ENCODE measurements at regions not wholly inside any gene's neighbourhood (a gene's known extent, or its start where the extent isn't known, plus 50 kb on each side); places are given as distances from the start of the nearest gene placed in this dataset.

DNA sequence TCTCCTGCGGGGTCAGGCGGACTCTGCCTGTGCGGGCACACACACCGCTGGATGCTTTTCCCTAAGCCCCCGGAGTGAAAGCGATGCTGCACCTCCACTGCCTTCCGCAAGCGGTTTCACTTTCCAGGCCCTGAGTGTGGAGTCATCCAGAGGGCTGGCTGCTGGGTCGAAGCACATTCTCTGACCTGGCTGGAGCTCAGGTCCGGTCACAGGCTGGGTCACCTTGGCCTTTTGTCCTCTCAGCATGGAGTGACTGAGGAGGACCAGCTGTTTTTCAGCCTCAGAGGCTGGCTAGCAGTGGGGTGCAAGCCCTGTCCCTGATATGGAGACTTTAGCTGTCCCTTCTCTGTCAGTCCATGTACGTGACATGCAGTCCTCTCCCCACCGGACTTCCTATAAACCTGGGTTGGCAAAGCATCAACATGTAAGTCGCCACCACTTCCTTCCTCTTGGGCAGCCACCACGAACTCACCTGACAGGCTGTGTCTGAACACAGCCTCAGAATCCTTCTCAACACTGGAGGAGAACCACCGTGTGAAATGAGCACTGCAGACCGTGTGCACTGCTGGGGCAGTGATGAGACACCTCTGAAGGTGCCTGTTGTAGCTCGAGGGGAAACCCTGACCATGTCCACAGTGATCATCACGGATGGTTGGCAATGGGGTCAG lies 51.3 kb downstream of the GADD45G start:
- DNase-seq (ENCODE audit: low spot score), result no peak

DNA sequence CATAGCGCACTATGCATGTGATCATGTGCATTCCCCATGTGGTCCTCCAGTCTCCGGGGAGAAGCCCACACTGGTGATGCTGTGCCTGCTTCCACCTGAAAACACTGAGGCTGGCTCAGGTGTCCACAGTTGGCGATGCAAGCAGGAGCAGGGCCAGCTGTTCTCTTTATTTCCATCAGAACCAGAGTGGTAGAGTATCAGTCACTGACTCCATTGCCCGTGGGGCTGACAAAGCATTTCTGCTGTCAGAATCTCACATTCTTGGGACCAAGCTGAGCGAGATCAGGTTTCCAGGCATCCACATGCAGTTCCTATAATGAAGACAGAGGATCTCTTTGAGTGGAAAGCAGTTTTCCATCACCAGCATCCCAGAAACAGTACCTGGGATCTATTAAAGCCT lies 52.5 kb downstream of the GADD45G start:
- DNase-seq (ENCODE audit: low spot score), result no peak

DNA sequence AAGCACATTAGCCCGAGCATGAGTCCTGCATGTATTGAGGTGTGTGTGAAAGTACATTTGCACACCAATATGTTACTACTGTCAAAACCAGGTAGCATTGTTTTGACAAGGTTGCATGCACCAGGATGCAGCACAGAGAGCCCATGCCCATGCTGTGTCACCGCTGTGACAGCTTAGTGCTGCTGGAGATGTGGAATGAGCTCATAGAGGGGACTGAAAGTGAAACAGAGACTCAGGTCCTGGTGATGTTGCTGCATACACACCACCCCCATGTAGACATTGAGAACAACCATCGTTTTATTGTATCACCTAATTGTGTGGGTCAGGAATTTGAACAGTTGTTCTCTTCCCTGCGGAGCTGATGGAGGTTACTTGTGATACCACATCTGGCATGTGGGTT lies 53.0 kb downstream of the GADD45G start:
- no peak for DNase-seq (ENCODE audit: low spot score)

DNA sequence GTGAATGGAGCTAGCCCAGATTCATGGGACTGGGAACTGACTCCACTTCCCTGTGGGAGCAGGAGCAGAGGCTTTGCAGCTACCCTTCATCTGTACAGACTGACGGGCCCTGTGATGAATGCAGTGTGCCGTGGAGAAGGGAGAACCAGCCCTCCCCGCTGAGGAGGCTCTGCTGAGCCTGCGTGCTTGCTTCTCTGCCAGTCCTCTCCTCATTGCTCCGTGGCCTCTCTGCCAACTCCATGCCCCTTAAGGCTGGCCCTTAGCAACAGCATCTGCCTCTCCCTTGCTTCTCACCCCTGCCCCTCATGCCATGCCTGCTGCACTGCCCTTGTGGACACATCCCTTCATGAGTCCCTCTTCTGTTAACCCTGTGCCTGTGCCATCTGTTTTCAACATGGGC lies 53.6 kb downstream of the GADD45G start:
- DNase-seq (ENCODE audit: low spot score), result no peak

DNA sequence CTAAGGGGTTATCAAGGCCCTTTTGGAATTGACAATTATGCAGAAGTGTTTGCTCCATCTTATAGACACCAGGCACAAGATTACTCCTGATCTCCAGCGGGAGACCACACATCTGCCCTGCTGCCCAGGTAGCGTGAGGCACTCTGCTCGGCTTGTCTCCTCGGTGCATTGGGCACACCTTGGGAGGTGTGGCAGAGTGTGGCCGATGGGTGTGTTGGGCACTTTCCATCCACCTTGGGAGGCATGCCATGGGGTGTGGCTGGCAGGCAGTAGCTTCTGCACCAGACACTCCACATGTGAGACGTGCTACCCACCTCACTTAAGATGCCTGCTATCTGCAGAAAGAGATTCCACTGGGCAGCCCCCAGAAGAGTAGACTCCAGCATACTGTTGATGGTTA lies 54.1 kb downstream of the GADD45G start:
- no peak for DNase-seq (ENCODE audit: low spot score)

DNA sequence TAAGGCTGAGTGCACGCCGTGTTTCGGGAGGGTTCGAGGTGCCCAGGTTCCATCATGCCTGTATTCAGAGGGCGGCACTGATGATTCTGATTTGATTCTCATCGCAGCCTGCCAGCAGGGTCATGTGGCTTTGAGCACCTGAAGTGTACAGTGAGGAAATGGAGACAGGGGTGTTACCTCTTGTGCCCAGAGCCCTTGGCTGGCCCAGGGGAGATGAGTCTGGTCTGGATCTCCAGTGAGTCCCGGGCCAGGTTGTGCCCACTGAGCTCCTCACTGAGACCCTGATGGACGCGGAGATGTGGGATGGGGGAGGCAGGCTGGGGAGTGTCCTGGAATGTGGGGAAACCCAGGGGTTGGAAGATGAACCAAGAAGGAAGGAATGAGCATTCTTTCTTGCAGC lies 54.7 kb downstream of the GADD45G start:
- DNase-seq (ENCODE audit: low spot score), result no peak

DNA sequence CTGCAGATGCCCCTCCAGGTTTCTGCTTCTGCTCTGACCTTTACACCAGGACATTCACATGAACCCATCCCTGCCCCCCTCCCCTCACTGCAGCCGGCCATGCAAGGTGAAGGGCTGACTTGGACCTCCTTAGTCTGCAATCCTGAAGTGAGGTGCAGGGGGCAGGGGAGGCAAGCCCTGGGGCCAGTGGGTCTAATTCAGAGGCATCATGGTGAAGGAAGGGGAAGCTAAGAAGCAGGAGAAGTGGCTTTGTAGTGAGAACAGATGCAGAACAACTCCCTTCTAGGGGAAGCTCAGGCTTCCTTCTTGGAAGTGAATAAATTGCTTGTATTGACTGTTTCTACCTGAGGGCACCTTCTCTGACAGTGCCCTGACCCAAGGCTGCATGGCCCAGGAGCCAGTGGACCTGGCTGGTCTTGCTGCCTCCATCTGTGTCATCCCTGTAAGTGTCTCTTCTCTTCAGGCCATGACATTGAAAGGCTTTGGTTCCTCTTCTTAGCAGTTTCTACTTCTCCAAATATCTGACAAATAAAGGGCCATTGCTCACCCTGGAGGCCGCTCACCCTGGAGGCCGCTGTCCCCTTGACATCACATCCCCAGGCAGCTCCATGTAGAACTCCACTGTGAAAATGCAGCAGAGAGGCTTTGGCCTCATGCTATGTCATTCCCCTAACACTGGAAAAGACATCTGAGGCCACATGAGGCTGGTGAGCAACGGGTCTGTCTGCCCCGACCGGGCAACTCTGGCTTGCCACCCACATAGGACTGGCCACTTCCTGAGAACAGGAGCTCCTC lies 55.3 kb downstream of the GADD45G start:
- DNase-seq (ENCODE audit: low spot score), result no peak

DNA sequence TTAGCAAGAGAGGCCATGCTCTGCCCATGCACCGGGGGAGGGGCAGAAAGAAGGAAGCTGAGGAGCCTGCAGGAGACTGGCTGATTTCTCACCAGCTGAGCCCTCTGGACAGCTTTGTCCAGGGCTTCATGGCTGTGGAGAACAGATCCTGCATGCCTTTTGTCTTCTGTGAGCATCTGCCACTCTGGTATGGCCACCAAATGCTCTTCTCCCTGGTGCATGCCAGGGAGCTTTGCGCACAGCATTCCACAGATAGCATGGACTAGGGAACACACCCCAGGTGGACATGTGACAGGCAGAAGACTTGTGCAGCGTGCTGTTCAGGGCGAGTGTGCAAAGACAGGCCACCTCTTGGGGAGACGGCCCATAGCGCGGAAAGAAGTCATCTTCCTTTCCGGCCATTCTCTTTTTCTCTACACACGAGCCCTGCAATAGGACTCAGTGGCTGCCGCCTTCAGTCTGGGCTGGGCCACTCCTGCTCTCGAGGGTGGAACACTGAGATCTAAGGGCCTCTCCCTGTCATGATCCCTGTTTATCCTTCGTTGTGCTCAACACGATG lies 56.7 kb downstream of the GADD45G start:
- no peak for DNase-seq (ENCODE audit: low spot score)

DNA sequence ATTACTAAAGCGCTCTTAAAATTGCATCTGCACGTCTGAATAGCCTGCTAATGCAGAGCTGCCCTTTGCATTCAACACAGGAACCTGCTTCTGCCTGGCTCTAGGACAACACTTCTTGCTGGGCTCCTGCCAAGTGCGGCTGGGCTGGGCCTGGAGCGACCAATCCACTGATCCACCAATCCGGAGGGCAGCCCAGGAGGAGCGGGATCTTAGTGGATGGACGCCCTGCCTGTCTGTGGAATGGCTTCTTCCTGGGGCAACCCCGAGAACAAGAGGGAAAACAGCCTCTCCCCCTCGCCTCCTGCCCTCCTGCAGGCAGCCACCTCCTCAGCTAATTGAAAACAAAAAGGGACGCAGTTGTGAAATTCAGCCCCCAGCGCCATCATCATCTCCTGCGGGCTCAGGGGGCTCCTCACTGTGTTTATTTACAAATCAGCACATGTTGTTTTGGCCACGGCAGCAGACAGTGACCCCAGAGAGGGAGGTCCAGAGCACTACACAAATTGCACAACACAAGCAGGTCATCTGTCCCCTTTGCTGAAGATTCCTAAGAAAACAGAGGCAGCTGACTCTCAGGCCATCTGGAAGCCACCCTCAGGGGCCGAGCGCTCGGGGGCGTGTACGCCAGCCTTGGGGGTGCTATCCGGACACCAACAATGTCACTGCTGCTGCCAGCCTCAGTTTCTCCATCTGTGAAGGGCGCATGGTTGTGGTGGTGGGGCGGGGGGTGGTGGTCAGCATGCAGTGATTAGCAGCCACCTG lies 57.3 kb downstream of the GADD45G start:
- no peak for DNase-seq (ENCODE audit: low spot score)

DNA sequence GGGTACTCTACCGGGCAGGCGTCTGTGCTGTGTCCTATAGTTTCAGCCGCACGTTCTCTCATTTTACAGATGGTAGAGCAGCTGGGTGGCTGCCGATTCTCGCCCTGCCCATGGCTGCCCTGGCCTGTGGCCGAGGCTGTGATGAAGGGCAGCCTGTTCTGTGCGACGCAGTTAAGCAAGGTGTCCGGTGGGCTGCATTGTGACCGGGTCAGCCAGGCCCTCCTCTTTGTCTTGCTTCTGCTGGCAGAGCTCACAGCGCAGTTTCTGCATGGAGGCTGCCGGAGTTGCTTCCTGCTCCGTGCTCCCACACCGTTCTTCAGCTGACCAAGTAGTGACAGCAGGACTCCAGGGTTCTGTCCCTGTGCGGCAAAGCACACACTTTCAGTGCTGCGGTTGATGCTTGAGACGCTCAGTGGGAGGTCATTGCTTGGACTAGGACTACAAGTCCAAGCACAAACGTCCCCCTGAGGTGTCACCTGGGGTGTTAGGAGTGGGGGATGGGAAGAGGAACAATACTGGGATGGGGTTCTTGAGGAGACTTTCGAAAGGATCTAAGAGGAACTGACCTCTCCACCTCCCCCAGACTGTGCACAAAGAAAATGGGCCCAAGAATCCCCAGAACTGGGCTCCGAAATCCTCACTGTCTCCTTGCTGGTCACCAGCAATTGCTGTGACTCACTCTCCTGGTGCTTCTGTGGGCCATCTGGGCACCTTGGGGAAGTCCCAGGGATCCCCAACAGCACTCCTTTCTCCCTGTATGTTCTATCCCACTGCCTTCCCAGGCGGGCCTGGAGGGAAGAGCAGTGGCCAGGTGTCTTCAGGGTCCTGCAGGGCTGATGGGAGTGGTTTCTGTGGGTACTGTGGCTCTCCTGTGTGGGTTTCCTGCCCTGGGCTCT lies 58.2 kb downstream of the GADD45G start:
- DNase-seq (ENCODE audit: low spot score), result no peak

DNA sequence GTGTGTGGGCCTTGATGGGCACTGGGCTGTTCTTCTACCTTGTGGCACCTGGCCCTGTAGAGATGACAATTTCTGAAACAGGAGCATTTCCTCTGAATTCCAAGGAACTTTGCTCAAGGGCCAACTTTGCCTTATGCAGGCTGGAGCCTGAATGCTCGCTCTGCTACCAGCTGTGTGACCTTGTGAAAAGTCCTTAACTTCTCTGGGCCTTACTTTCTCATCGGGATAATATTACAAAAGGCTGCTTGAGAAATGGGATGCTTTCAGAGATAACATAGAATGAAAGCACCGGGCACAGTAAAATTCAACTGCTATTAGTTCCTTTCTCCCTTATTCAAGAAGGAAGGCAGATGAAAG lies 58.8 kb downstream of the GADD45G start:
- DNase-seq (ENCODE audit: low spot score), result no peak

DNA sequence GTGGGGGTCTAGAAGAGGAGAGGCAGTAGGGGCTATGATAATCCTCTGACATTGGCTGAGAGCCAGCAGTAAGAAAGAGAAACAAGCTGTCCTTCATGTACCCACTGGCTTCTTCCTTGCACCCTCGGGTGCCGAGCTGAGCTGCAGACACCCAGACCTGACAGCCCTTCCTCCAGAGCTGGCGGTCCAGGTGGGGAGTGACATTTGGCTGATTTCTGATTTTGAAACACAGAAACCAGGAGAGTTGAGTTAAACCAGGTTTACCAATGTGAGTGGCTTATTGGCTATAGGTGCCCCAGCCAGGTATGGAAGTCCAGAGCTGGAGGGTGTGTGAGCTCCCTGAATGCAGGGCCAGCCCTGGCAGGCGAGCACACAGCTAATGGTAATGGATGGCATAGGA lies 59.2 kb downstream of the GADD45G start:
- no peak for DNase-seq (ENCODE audit: low spot score)

DNA sequence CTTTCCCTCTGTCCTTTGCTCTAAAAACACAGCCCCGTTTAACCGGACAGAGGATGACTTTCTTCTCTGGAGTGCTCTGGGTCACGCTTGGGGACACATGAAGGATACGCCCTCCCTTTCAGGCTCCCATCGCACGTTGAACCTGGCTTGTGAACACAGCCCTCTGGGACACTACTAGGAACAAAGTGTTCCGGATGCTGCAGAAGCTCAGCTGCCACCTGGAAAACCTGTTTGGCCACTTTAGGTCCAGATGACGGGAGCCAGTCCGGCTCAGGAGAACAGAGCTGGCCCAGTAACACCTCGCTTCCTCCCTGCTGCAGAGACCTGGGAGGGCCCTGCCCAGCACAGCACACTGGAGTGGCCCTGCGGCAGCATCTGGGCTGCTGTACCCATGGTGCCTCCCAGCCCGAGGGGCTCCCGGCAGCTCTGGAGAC lies 60.1 kb downstream of the GADD45G start:
- no peak for DNase-seq (ENCODE audit: low spot score)

DNA sequence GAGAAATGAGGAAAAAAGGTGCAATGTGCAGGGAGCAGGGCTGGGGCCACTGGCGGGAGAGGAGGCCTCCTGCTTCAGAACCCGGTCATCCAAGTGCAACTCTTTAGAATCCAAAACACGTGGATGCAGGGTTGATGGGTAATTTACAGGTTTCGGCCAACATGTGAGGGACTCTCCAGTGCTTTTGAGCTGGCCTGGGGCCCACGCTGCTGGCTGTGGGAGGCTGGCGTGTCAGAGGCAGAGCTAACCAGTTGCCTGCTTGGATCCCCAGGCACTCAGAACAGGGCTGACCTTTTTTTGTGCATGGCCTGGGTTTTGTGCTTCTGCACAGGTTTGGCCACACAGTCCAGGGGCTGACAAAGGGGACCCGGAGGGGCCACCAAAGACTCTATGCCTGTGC lies 61.6 kb downstream of the GADD45G start:
- no peak for DNase-seq (ENCODE audit: low spot score)

DNA sequence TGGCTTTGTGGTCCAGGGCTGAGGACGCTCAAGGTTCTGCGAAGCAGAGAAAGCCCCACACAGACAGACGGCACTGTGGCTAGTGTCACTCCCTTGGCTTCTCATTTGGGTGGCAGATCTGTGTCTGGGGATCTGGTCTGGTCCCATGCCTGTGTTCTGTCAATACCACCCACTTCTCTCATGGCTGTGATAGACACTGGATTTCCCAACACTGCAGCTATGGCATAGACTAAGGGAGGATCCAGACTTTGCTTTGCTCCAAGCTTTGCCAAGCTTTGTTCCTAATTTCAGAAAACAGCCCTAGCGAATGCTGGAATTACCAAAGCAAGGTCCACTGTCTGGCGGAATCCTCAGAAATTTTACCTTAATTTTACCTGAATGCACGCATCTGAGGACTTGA lies 62.1 kb downstream of the GADD45G start:
- no peak for DNase-seq (ENCODE audit: low spot score)

DNA sequence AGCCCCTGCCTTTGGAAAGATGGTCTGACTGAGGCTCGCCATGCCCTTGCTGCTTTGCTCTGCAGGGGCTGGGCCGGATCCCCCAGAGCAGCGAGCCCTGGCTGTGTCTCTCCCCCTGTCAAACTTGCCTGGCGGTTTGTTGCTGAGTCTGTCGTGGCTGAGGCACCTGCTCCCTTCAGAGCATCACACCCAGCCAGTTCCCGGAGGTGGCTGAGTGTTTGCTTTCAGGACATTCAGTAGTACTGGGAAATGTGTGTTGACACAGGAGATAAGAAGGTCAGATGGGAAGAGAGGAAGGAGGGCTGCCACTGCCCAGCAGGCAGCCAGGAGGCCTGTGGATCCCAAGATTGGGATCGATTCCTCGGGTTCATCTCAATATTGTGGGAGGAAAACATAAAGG lies 62.9 kb downstream of the GADD45G start:
- no peak for DNase-seq (ENCODE audit: low spot score)

DNA sequence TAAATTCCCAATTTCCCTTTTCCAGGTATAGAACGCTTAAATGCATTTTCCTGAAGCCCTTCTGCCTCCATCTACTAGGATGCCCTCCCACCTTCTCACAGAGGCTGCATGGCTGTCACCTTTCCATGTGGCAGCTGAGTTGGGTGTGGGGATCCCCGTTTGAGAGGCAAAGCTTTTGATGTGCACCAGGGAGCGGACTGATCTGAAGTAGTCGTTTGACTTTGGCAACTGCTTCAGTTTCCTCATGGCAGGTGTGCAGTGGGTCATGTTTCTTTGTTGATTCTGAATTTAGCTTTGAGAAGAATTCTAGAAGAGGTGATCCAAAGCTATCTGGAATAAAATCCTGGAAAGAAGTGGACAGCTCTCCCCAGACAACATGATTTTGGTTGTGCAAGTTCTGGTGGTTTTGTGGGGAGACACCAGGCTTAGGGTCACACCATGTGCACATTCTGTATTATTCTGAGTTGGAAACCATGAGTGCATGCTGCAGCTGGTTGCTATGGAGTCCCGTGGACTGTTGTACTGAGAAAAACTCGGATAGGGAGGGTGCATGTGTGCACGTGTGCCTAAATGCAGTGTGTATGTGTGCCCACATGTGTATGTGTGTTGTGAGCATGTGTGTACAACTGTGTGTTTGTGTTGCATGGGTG lies 63.5 kb downstream of the GADD45G start:
- no peak for DNase-seq (ENCODE audit: low spot score)

DNA sequence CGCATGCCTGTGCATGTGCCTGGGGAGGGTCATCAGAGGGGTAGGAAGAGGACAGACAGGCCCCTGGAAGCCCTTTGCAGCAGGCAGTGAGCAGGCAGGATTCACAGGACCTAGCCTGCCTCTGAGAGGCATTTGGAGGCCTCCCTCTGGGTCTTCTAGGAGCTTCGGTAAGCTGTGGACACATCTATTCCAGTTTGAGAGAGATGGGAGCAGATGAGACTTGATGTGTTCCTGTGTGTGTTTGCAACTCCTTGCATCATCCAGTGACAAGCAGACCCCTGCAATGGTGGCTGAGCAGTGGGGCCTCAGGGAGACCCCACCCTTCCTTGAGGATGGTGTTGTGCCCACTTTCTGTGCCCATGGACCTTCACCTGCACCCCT lies 64.0 kb downstream of the GADD45G start:
- no peak for DNase-seq (ENCODE audit: low spot score)

DNA sequence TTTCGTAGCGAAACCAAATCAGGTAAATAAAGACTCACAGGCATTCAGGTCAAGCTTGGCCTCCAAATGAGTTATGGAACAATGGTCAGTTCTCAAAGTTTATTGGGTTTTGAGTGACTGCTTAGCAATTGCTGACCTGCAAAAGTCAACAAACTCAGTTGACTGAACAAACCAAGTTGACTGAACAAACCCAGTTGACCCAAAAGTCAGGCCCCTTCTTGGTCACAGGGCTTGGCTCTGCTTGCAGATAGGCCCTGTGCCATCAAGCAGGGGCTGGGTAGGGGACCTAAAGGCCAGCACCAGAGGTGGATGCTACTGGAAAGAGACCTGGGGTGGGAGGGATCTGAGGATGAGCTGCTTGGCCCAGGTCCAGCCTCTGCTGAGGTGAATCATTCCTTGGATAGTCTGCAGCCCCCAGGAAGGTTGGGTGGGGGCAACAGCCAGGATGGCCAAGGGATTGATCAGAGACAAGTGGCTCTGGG lies 64.6 kb downstream of the GADD45G start:
- DNase-seq (ENCODE audit: low spot score), result no peak

DNA sequence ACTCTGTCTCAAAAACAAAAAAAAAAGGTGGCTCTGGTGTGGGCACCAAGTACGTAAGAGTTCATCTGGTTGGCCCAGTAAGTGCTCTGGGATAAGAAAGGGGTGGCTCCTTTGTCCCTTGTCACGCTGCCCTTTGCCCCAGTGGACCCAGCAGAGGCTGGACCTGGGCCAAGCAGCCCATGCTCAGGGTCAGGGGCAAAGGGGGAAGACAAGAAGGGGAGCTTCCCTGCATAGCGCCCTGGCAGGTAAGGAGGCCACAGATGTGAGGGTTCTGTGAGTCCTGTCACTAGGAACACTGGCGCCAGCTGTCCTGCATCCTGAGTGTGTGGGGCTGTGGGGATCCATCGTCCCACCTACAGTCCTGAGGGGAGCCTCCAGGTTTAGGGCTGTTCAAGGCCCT lies 65.3 kb downstream of the GADD45G start:
- DNase-seq (ENCODE audit: low spot score), result no peak

DNA sequence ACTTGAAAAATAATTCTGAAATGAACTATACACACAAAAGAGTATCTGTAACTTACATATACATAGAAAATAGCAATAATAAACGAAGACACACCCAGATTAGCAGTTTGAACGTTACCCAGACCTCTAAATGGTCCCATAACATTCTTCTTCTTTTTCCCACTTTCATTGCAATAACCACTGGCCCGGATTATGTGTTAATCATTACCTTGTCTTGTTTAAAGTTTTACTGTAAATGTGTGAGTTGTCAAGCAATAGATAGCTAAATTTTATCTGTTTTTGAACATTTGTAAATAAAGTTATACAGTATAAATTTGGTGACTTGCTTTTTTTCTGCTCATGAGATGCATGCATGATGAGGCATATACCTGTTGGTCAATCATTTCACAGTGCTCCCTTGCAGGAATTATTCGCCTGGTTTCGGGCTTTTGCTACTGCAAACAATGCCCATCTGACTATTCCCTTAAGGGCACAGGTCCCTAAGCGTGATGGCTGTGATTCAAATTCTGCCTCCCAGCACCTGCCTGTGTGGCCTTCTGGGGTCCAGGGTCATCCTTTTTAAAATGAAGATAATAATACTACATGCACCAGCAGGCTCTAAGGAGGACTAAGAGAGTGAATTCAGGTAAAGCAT lies 66.1 kb downstream of the GADD45G start:
- no peak for DNase-seq (ENCODE audit: low spot score)
